Chondrocyte (in vitro differentiated cells): ENCODE measurements at regions not wholly inside any gene's neighbourhood (a gene's known extent, or its start where the extent isn't known, plus 50 kb on each side); places are given as distances from the start of the nearest gene placed in this dataset.

Experiments used
- DNase-seq: peaks from one replicate; pipeline ENCODE4 v3.0.0; 2021; ENCODE audit warnings: mixed read lengths, low spot score
- H3K27ac Mint-ChIP-seq: one replicate; pipeline ENCODE4 v1.8.0; 2021; ENCODE audit warnings: mild to moderate bottlenecking, moderate library complexity, mixed read lengths; ENCODE audit not compliant: unreplicated experiment
- H3K27me3 Mint-ChIP-seq: 2 replicates; pipeline ENCODE4 v1.8.0; 2021; ENCODE audit warnings: low read depth, mixed read lengths
- H3K36me3 Mint-ChIP-seq: 2 replicates; pipeline ENCODE4 v1.8.0; 2021; ENCODE audit warnings: low read depth, mixed read lengths
- H3K4me1 Mint-ChIP-seq: 2 replicates; pipeline ENCODE4 v1.8.0; 2021; ENCODE audit warnings: low read depth, mild to moderate bottlenecking, mixed read lengths
- H3K4me3 Mint-ChIP-seq: one replicate; pipeline ENCODE4 v1.8.0; 2021; ENCODE audit warnings: mild to moderate bottlenecking, moderate library complexity, mixed read lengths; ENCODE audit not compliant: unreplicated experiment
- H3K9me3 Mint-ChIP-seq: 2 replicates; pipeline ENCODE4 v1.8.0; 2021; ENCODE audit warnings: low read depth, mixed read lengths
- CTCF ChIP-seq: fragments of 200-600 bp; sonication (generic); IDR thresholded peaks from 2 replicates; pipeline ENCODE4 v1.5.0; 2021; ENCODE audit warnings: antibody characterized with exemption, mild to moderate bottlenecking, moderate library complexity

DNA sequence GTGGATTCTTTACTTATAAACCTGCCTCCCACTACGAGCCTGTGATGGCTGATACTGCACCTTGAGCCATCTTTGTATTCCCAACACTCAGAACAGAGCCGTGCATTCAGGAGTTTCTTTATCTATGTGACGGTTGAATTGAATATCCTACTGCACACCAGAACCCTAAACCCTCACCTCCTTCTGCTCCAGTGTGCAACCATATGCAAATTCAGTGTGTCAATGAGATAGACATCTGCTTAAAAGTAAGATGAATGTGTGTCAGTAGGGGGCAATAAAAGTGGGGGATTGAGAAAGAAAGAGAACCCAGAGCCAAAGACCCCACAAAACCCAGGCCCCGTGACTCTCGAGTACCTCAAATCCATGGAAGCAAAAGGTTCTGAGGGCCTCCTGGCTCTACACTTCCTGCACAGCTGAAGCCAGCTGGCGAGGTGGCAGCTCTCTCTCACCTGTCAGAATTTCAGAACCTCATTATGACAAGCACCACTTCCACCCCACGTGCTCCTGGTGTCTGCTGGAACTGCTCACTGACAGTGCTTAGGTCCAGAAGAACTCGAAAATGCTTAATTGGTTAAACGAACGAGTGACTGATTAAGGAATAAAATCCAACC is 143.3 kb upstream of the GPR26 start:
- Mint-ChIP-seq H3K36me3 (no peaks in the 10 kb centered on the region), H3K4me1 (no peaks in the 10 kb centered on the region), H3K27me3 (no peaks in the 10 kb centered on the region), H3K9me3 (peaks cover 3% of the 10 kb centered on the region), H3K4me3 (no peak overlapping the region), H3K27ac (no peak overlapping the region)
- no peak for TF ChIP-seq CTCF
- DNase-seq = no peak

GRCh38 chr10:123523833-123524232 is 142.3 kb upstream of the GPR26 start:
- no peaks in the 10 kb centered on the region for H3K27me3 Mint-ChIP-seq

DNA sequence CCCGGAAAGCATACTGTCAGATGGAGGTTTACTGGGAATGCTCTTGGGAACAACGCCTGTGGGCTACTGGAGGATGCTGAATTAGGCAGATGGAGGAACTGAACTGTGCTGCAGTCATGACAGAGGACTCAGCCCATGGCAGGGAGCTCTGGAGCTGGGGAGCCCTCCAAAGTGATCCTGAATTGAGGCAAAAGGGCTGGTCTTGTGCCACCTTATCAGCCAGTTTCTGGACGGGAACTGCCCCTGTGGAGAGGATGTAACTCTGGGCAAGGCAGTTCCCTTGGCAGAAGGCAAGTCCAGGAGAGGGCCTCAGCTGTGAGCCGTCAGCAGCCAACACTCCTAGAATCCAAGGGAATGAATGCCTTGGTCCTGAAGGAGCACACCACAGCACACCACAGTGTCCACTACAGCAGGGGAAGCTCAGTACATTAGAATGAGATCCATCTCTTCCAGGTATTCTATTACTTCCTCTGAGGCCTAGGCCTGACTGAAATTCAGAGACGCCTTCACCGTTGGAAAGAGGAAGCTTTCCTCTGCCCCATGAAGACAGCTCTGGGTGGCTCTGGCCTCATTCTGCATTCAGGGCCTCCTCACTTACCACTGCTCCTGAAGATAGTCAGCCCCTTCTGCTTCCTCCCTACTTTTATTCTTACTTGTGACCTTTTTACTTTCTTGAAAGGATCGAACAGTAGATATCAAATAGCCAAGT is 139.6 kb upstream of the GPR26 start:
- Mint-ChIP-seq H3K36me3 (no peaks in the 10 kb centered on the region), H3K9me3 (peaks cover 3% of the 10 kb centered on the region), H3K4me1 (no peaks in the 10 kb centered on the region), H3K27me3 (no peaks in the 10 kb centered on the region), H3K27ac (no peak overlapping the region), H3K4me3 (no peak overlapping the region)
- no peak for TF ChIP-seq CTCF
- DNase-seq = no peak

More at GRCh38 chr10:123523833-123524232, 142.3 kb upstream of the GPR26 start:
- Mint-ChIP-seq H3K4me1 (no peaks in the 10 kb centered on the region), H3K9me3 (peaks cover 3% of the 10 kb centered on the region), H3K4me3 (no peak overlapping the region), H3K27ac (no peak overlapping the region), H3K36me3 (no peaks in the 10 kb centered on the region)
- no peak for DNase-seq
- no peak for TF ChIP-seq CTCF

GRCh38 chr10:123527151-123527550 is 139.0 kb upstream of the GPR26 start:
- Mint-ChIP-seq H3K27me3 (no peaks in the 10 kb centered on the region), H3K4me1 (no peaks in the 10 kb centered on the region), H3K27ac (no peak overlapping the region), H3K36me3 (no peaks in the 10 kb centered on the region), H3K9me3 (peaks cover 4% of the 10 kb centered on the region), H3K4me3 (no peak overlapping the region)
- no peak for DNase-seq
- TF ChIP-seq CTCF = no peak

DNA sequence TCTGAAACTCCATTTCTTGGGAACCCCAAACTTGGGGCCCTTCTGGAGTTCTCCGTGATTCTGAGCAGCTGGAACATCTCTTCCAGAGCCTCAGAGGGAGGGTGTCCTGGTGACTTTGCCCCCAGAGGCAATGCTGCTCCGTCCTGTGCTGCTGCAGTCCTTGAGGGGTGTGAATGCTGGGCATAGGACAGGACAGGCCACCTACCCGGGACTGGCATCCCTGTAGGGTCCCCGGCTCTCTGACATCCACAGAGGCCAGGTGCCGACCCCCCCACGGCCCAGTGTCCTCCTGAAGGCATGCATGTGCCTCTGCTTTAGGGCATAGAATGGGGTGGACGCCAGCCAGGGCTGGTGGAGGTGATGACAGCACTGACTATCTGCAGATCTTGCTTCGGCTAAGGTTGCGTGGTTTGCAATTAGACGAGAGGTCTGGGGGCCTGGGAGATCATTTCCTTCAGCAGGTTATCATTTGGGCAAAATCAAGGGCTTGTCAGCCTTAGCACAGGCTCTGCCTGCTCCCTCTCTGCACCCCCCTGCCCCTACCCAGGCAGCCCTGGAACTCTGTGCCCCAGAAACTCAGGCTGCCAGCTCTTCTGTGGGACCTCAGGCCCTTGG is 136.9 kb upstream of the GPR26 start:
- Mint-ChIP-seq H3K27ac (no peak overlapping the region), H3K4me3 (no peak overlapping the region), H3K9me3 (peaks cover 11% of the 10 kb centered on the region), H3K36me3 (no peaks in the 10 kb centered on the region), H3K27me3 (no peaks in the 10 kb centered on the region), H3K4me1 (no peaks in the 10 kb centered on the region)
- TF ChIP-seq CTCF = no peak
- DNase-seq = no peak
